Upper lobe of left lung (tissue), 4 donors: ENCODE measurements at regions not wholly inside any gene's neighbourhood (a gene's known extent, or its start where the extent isn't known, plus 50 kb on each side); places are given as distances from the start of the nearest gene placed in this dataset.

Experiments used
- CTCF ChIP-seq, 6 experiments: fragments of 450-650 bp in 4 of 6; fragments of 200-600 bp in 2 of 6; sonication (generic) in 2 of 6; IDR thresholded peaks; one replicate each; pipeline ENCODE4 v1.5.1; 2016 to 2019; ENCODE audit warnings: antibody characterized with exemption in 6 of 6
- EP300 ChIP-seq, 4 donors: sonication (generic); formaldehyde crosslinking; IDR thresholded peaks; one replicate each; pipeline ENCODE4 v1.5.1; 2017; ENCODE audit warnings: antibody characterized with exemption in 4 of 4, control low read depth in 2 of 4
- POLR2A ChIP-seq, 4 donors: fragments of 450-650 bp; IDR thresholded peaks; one replicate each; pipeline ENCODE4 v1.5.1; 2016 to 2017; ENCODE audit warnings: antibody characterized with exemption in 4 of 4, mild to moderate bottlenecking in 2 of 4
- POLR2AphosphoS5 ChIP-seq, 2 donors: sonication (generic); formaldehyde crosslinking; IDR thresholded peaks; one replicate each; pipeline ENCODE4 v1.5.1; 2017; ENCODE audit warnings: antibody characterized with exemption in 2 of 2

- TF ChIP-seq POLR2A (IDR thresholded peaks at IDR 0.05) (no peak), CTCF (IDR thresholded peaks at IDR 0.05) (no peak), EP300 (IDR thresholded peaks at IDR 0.05) (no peak), POLR2AphosphoS5 (IDR thresholded peaks at IDR 0.05) (no peak)
These were observed 349.5 kb upstream of the MIR17HG start for GRCh38 chr13:90997951-90998350.
